Spinal cord (tissue), 9 donors: ENCODE measurements at regions not wholly inside any gene's neighbourhood (a gene's known extent, or its start where the extent isn't known, plus 50 kb on each side); places are given as distances from the start of the nearest gene placed in this dataset.

Source experiments
- DNase-seq, 6 donors: peaks; one replicate each; pipeline versions ENCODE4 v3.0.0 to v3.0.0-alpha.2; 2013 to 2015; ENCODE audit warnings: low spot score in 6 of 6, low read depth in 4 of 6
- H3K27ac ChIP-seq: one replicate; pipeline ENCODE4 v1.5.1; 2013; ENCODE audit warnings: low read depth, low read length, control low read depth
- H3K27me3 ChIP-seq: one replicate; pipeline ENCODE4 v1.6.1; 2013; ENCODE audit warnings: low read length; ENCODE audit not compliant: control insufficient read depth, insufficient read depth
- H3K36me3 ChIP-seq: one replicate; pipeline ENCODE4 v1.6.1; 2013; ENCODE audit warnings: low read length; ENCODE audit not compliant: control insufficient read depth, insufficient read depth
- H3K4me1 ChIP-seq: one replicate; pipeline ENCODE4 v1.6.1; 2013; ENCODE audit warnings: low read length; ENCODE audit not compliant: control insufficient read depth, insufficient read depth
- H3K4me3 ChIP-seq: one replicate; pipeline ENCODE4 v1.5.1; 2013; ENCODE audit warnings: low read depth, low read length, control low read depth
- H3K9me3 ChIP-seq: one replicate; pipeline ENCODE4 v1.6.1; 2013; ENCODE audit warnings: low read length; ENCODE audit not compliant: control insufficient read depth, insufficient read depth
- WGBS: methylation state at CpG from one replicate; pipeline ENCODE4 v1.1.5; 2013; ENCODE audit warnings: missing lambda C conversion rate; ENCODE audit not compliant: insufficient coverage; 5-methylcytosine and 5-hydroxymethylcytosine counted together
- donor health status: healthy.

DNA sequence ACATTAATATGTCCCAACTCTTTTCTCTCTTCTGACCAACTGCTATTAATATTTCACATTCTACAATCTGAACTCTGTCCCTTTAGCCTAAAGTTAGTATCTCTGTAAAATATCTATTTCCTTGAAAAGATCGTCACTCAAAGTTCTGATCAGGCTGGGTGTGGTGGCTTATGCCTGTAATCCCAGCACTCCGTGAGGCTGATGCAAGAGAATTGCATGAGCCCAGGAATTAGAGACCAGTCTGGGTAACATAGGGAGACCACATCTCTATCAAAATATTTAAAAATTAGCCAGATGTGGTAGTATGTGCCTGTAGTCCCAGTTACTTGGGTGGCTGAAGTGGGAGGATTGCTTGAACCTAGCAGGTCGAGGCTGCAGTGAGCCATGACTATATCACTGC is 695.6 kb downstream of the MCTP2 start:
- no peaks in the 10 kb centered on the region for H3K9me3 ChIP-seq
- H3K36me3 ChIP-seq = no peaks in the 10 kb centered on the region
- H3K27me3 ChIP-seq = no peaks in the 10 kb centered on the region
- WGBS = no CpG with 5 or more reads among the region's 3 CpGs
- no peak overlapping the region for H3K4me3 ChIP-seq
- H3K27ac ChIP-seq = no peak overlapping the region
- H3K4me1 ChIP-seq = no peaks in the 10 kb centered on the region
- no peak for DNase-seq

- whole genome bisulfite sequencing = 86% methylated on average over 3 of the region's 3 CpGs
- H3K27me3 ChIP-seq = no peaks in the 10 kb centered on the region
Measured at GRCh38 chr15:94929282-94929681, 697.9 kb downstream of the MCTP2 start.

DNA sequence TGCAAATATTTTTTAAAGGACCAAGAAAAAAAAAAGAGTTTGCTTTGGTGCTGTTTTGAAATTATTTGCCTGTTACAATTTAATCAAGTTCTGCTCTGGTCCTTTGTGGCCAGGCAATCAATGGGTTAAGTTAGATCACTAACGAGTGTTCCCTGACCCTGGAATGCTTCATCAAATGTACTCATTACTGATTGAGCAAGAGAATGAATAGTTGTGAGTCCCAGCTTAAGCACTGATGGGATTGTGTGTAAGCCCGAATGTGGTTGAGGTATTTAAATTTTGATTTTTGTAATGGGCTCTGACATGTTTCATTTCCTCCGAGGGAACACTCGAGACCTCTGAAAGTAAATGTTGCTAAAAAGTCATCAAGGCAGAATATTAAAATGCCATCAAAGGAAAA is 699.1 kb downstream of the MCTP2 start:
- DNase-seq = peak in 1 of 6 donors; percentile 1
- Histone ChIP-seq H3K9me3 (peaks cover 11% of the 10 kb centered on the region), H3K27ac (no peak overlapping the region), H3K4me3 (no peak overlapping the region), H3K27me3 (no peaks in the 10 kb centered on the region), H3K36me3 (no peaks in the 10 kb centered on the region), H3K4me1 (no peaks in the 10 kb centered on the region)
- 35% methylated on average over 2 of the region's 4 CpGs for WGBS

More at GRCh38 chr15:94929282-94929681, 697.9 kb downstream of the MCTP2 start:
- no peak for DNase-seq
- Histone ChIP-seq H3K27ac (no peak overlapping the region), H3K4me1 (no peaks in the 10 kb centered on the region), H3K9me3 (peaks cover 4% of the 10 kb centered on the region), H3K36me3 (no peaks in the 10 kb centered on the region), H3K4me3 (no peak overlapping the region)

DNA sequence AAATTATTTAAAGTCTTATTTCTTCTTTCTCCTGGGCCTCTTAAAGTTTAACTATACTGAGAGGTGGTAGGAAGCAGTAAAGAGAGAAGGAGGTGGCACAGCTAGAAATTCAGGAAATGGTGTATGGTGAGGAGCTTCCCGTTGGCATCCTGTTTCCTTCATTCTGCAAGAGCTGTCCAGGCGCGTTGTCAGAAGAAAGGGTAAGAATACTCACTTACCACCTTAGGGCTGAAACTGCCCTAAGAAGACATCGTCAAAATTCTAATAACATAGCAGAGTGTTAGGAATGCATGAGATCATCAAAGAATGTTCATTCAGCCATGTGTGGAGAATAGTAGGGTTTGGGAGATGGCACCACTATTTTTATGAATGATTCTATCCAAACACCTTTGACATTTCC is 699.6 kb downstream of the MCTP2 start:
- Histone ChIP-seq H3K27ac (no peak overlapping the region), H3K27me3 (no peaks in the 10 kb centered on the region), H3K4me3 (no peak overlapping the region), H3K4me1 (no peaks in the 10 kb centered on the region), H3K36me3 (no peaks in the 10 kb centered on the region), H3K9me3 (peaks cover 11% of the 10 kb centered on the region)
- no CpG with 5 or more reads among the region's 4 CpGs for WGBS
- no peak for DNase-seq

DNA sequence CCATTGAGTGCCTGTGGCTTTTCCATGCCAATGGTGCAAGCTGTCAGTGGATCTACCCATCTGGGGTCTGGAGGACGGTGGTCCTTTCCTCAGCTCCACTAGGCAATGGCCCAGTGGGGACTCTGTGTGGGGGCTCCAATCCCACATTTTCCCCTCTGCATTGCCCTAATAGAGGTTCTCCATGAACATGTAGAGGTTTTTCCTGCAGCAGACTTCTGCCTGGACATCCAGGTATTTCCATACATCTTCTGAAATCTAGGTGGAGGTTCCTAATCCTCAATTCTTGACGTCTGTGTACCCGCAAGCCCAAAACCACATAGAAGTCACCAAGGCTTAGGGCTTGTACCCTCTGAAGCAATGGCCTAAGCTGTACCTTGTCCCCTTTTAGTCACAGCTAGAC is 703.1 kb downstream of the MCTP2 start:
- H3K9me3 ChIP-seq = peaks cover 11% of the 10 kb centered on the region
- no peaks in the 10 kb centered on the region for H3K36me3 ChIP-seq
- no peaks in the 10 kb centered on the region for H3K4me1 ChIP-seq
- 92% methylated on average over 2 of the region's 3 CpGs for WGBS
- no peak for DNase-seq
- H3K27ac ChIP-seq = no peak overlapping the region
- H3K27me3 ChIP-seq = no peaks in the 10 kb centered on the region
- no peak overlapping the region for H3K4me3 ChIP-seq

- peaks cover 11% of the 10 kb centered on the region for H3K9me3 ChIP-seq
- no peak for DNase-seq
- WGBS = no CpG with 5 or more reads among the region's 2 CpGs
- H3K36me3 ChIP-seq = no peaks in the 10 kb centered on the region
- H3K27me3 ChIP-seq = no peaks in the 10 kb centered on the region
- H3K27ac ChIP-seq = no peak overlapping the region
- no peaks in the 10 kb centered on the region for H3K4me1 ChIP-seq
- no peak overlapping the region for H3K4me3 ChIP-seq
Measured at GRCh38 chr15:94937242-94937641, 705.9 kb downstream of the MCTP2 start.

DNA sequence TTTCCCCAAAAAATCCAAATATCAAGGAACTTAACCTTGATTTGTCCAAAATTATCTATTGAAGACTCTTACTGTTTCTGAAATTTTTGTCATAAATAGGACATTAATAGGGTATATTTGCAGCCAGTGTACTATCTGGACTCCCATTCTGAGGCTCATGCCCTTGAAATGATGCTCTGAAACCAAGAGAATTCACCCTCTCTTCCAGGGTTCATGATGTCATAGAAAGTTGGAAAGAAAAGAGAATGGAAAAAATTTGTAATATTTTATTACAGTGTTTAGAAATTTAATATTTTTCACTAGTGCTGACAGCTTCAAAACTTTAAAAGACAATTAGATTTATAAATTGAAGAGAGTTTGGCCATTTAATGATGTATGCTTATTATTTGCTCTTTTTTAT is 712.5 kb downstream of the MCTP2 start:
- Histone ChIP-seq H3K36me3 (no peaks in the 10 kb centered on the region), H3K9me3 (no peaks in the 10 kb centered on the region), H3K4me1 (no peaks in the 10 kb centered on the region), H3K27me3 (no peaks in the 10 kb centered on the region), H3K4me3 (no peak overlapping the region), H3K27ac (no peak overlapping the region)
- no peak for DNase-seq

GRCh38 chr15:94951538-94951937 is 720.2 kb downstream of the MCTP2 start:
- H3K4me1 ChIP-seq = no peaks in the 10 kb centered on the region
- DNase-seq = no peak
- peaks cover 2% of the 10 kb centered on the region for H3K9me3 ChIP-seq
- H3K36me3 ChIP-seq = no peaks in the 10 kb centered on the region
- WGBS = no CpG with 5 or more reads among the region's 2 CpGs
- no peak overlapping the region for H3K4me3 ChIP-seq
- no peak overlapping the region for H3K27ac ChIP-seq
- H3K27me3 ChIP-seq = no peaks in the 10 kb centered on the region

- H3K36me3 ChIP-seq = no peaks in the 10 kb centered on the region
- H3K27me3 ChIP-seq = no peaks in the 10 kb centered on the region
- H3K27ac ChIP-seq = no peak overlapping the region
- H3K9me3 ChIP-seq = no peaks in the 10 kb centered on the region
- no peaks in the 10 kb centered on the region for H3K4me1 ChIP-seq
- DNase-seq = no peak
- no peak overlapping the region for H3K4me3 ChIP-seq
Measured at GRCh38 chr15:94963953-94964352, 732.6 kb downstream of the MCTP2 start.

- H3K4me3 ChIP-seq = no peak overlapping the region
- H3K27me3 ChIP-seq = no peaks in the 10 kb centered on the region
- 80% methylated on average over 1 of the region's 3 CpGs for WGBS
- no peak overlapping the region for H3K27ac ChIP-seq
- no peaks in the 10 kb centered on the region for H3K9me3 ChIP-seq
- no peaks in the 10 kb centered on the region for H3K4me1 ChIP-seq
- no peak for DNase-seq
- no peaks in the 10 kb centered on the region for H3K36me3 ChIP-seq
Measured at GRCh38 chr15:94965593-94965992, 734.2 kb downstream of the MCTP2 start.
